Mesenchymal stem cell (in vitro differentiated cells and primary cell): ENCODE measurements at regions not wholly inside any gene's neighbourhood (a gene's known extent, or its start where the extent isn't known, plus 50 kb on each side); places are given as distances from the start of the nearest gene placed in this dataset.
A peak's percentile ranks its signal among the peaks of the same experiment; 100 is the strongest.
"Not testable (repeated sequence)": the region's sequence is repeated elsewhere in the genome, so short reads cannot be mapped to it uniquely, and the experiment has no call there.

Experiments
- DNase-seq: peaks from one replicate; pipeline ENCODE4 v3.0.0-alpha.2; 2013
- H2AFZ ChIP-seq: one replicate; pipeline ENCODE4 v1.6.1; 2013; ENCODE audit warnings: low read depth, mild to moderate bottlenecking, control low read depth, inconsistent platforms, low read length, moderate library complexity
- H2AK5ac ChIP-seq: 2 replicates; pipeline ENCODE4 v1.6.1; 2013; ENCODE audit warnings: low read length, moderate library complexity, mild to moderate bottlenecking, inconsistent platforms; ENCODE audit not compliant: severe bottlenecking
- H2BK120ac ChIP-seq: one replicate; pipeline ENCODE4 v1.6.1; 2013; ENCODE audit warnings: low read depth, mild to moderate bottlenecking, inconsistent platforms, low read length, moderate library complexity
- H2BK12ac ChIP-seq, 2 experiments: one replicate each; pipeline ENCODE4 v1.6.1; 2013; ENCODE audit warnings: inconsistent platforms in 2 of 2, low read length in 2 of 2, mild to moderate bottlenecking in 2 of 2, moderate library complexity in 2 of 2, control low read depth in 1 of 2
- H2BK15ac ChIP-seq: one replicate; pipeline ENCODE4 v1.6.1; 2013; ENCODE audit warnings: mild to moderate bottlenecking, low read depth, inconsistent platforms; ENCODE audit not compliant: poor library complexity, severe bottlenecking
- H2BK5ac ChIP-seq: 2 replicates; pipeline ENCODE4 v1.6.1; 2013; ENCODE audit warnings: low read depth, mild to moderate bottlenecking, low read length, control low read depth, inconsistent platforms; ENCODE audit not compliant: poor library complexity, severe bottlenecking
- H3K14ac ChIP-seq, 2 experiments: one replicate each; pipeline ENCODE4 v1.6.1; 2013; ENCODE audit warnings: inconsistent platforms in 2 of 2, low read length in 2 of 2, control low read depth in 1 of 2, mild to moderate bottlenecking in 1 of 2, moderate library complexity in 1 of 2
- H3K18ac ChIP-seq, 2 experiments: one replicate each; pipeline ENCODE4 v1.6.1; 2013; ENCODE audit warnings: inconsistent platforms in 2 of 2, low read length in 2 of 2, control low read depth in 1 of 2, low read depth in 1 of 2, mild to moderate bottlenecking in 1 of 2
- H3K23ac ChIP-seq, 2 experiments: one replicate each; pipeline ENCODE4 v1.6.1; 2013; ENCODE audit warnings: inconsistent platforms in 2 of 2, low read length in 2 of 2, mild to moderate bottlenecking in 2 of 2, moderate library complexity in 2 of 2, control low read depth in 1 of 2
- H3K27ac ChIP-seq: 2 replicates; pipeline ENCODE4 v1.5.1; 2013; ENCODE audit warnings: mild to moderate bottlenecking, moderate library complexity, low read length, control low read depth, inconsistent platforms; ENCODE audit not compliant: poor library complexity, severe bottlenecking
- H3K27me3 ChIP-seq, 2 experiments: 2 replicates each; pipeline versions ENCODE4 v1.6.1 to v1.7.0; 2013; ENCODE audit warnings: low read length in 2 of 2, mild to moderate bottlenecking in 2 of 2, moderate library complexity in 2 of 2, control low read depth in 1 of 2, inconsistent platforms in 1 of 2; ENCODE audit not compliant: control insufficient read depth in 1 of 2, insufficient read depth in 1 of 2
- H3K36me3 ChIP-seq, 2 experiments: 2 replicates each; pipeline versions ENCODE4 v1.6.1 to v1.7.0; 2013; ENCODE audit warnings: low read length in 2 of 2, control low read depth in 1 of 2, inconsistent platforms in 1 of 2, low read depth in 1 of 2, mild to moderate bottlenecking in 1 of 2; ENCODE audit not compliant: insufficient read depth in 2 of 2, control insufficient read depth in 1 of 2
- H3K4ac ChIP-seq, 2 experiments: one replicate each; pipeline ENCODE4 v1.6.1; 2013; ENCODE audit warnings: inconsistent platforms in 2 of 2, low read length in 2 of 2, mild to moderate bottlenecking in 2 of 2, moderate library complexity in 2 of 2, control low read depth in 1 of 2, low read depth in 1 of 2
- H3K4me1 ChIP-seq: 2 replicates; pipeline ENCODE4 v1.6.1; 2013; ENCODE audit warnings: low read depth, low read length, control low read depth; ENCODE audit not compliant: control insufficient read depth, insufficient read depth
- H3K4me2 ChIP-seq: 2 replicates; pipeline ENCODE4 v1.6.1; 2013; ENCODE audit warnings: low read length, mild to moderate bottlenecking, inconsistent platforms; ENCODE audit not compliant: poor library complexity, severe bottlenecking
- H3K4me3 ChIP-seq, 2 experiments: 2 replicates each; pipeline versions ENCODE4 v1.5.1 to v1.7.0; 2013; ENCODE audit warnings: low read length in 2 of 2, mild to moderate bottlenecking in 2 of 2, control low read depth in 1 of 2, low read depth in 1 of 2; ENCODE audit not compliant: insufficient read depth in 1 of 2
- H3K79me1 ChIP-seq: replicated peaks from 2 replicates; pipeline ENCODE4 v1.6.1; 2013; ENCODE audit warnings: mild to moderate bottlenecking, control low read depth, low read length, inconsistent platforms; ENCODE audit not compliant: poor library complexity, severe bottlenecking
- H3K9ac ChIP-seq: 2 replicates; pipeline ENCODE4 v1.7.0; 2013; ENCODE audit warnings: mild to moderate bottlenecking, low read length, moderate library complexity
- H3K9me3 ChIP-seq: 2 replicates; pipeline ENCODE4 v1.7.0; 2013; ENCODE audit warnings: mild to moderate bottlenecking, low read length; ENCODE audit not compliant: control insufficient read depth
- H4K8ac ChIP-seq: one replicate; pipeline ENCODE4 v1.6.1; 2013; ENCODE audit warnings: inconsistent platforms, mild to moderate bottlenecking, low read length, moderate library complexity
- H4K91ac ChIP-seq: one replicate; pipeline ENCODE4 v1.6.1; 2013; ENCODE audit warnings: mild to moderate bottlenecking, low read length, inconsistent platforms
- WGBS: methylation state at CpG from one replicate; pipeline ENCODE4 v1.1.7; 2013; ENCODE audit warnings: mixed read lengths; 5-methylcytosine and 5-hydroxymethylcytosine counted together

DNA sequence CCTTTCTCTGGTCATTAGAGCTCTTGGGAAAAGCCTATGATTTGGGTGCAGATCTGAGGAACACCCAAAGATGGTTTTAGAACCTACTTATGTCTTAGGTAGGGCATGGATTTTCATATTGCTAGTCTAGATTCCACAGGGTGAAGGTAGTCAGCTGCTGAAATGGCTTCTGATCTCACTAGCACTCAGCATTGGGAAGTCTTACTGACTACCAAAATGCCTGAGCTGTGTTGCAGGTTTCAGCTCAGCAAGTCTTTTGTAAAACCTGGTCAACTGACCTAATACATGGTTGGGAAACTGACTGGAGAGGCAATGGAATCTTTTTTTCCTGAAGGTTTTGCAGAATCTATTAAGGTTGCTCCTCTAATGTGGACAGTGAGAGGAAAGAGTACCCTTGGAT lies 136.4 kb downstream of the CCNG2 start:
- no peak for DNase-seq
- H3K4me3 ChIP-seq: no peak overlapping the region
- H2BK5ac ChIP-seq: no peak overlapping the region
- H3K4me2 ChIP-seq: peak overlapping the region; percentile 6
- no peak overlapping the region for H3K9ac ChIP-seq
- no peak overlapping the region for H3K18ac ChIP-seq
- no peak overlapping the region for H3K23ac ChIP-seq
- H2BK15ac ChIP-seq: no peak overlapping the region
- no peak overlapping the region for H2BK120ac ChIP-seq
- no peaks in the 10 kb centered on the region for H3K79me1 ChIP-seq
- no peak overlapping the region for H2BK12ac ChIP-seq
- no peak overlapping the region for H4K8ac ChIP-seq
- no peak overlapping the region for H4K91ac ChIP-seq
- H2AFZ ChIP-seq: no peak overlapping the region
- H3K14ac ChIP-seq: no peak overlapping the region
- H3K4ac ChIP-seq: no peak overlapping the region
- no peaks in the 10 kb centered on the region for H3K9me3 ChIP-seq
- no peak overlapping the region for H3K27ac ChIP-seq
- H3K27me3 ChIP-seq: peaks cover 0 to 8% of the 10 kb centered on the region in 2 experiments
- no peaks in the 10 kb centered on the region for H3K36me3 ChIP-seq
- H2AK5ac ChIP-seq: no peak overlapping the region
- no peaks in the 10 kb centered on the region for H3K4me1 ChIP-seq

DNA sequence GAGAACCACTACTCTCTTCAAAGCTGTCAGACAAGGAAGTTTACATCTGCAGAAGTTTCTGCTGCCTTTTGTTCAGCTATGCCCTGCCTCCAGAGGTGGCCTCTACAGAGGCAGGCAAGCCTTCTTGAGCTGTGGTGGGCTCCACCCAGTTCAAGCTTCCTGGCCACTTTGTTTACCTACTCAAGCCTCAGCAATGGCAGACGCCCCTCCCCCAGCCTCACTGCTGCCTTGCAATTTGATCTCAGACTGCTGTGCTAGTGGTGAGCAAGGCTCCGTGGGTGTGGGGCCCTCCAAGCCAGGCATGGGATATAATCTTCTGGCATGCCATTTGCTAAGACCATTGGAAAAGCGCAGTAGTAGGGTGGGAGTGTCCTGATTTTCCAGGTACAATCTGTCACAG lies 144.0 kb downstream of the CCNG2 start:
- not testable (repeated sequence) for H3K4ac ChIP-seq, H2AK5ac ChIP-seq
- WGBS: 38% methylated on average over 2 of the region's 3 CpGs

DNA sequence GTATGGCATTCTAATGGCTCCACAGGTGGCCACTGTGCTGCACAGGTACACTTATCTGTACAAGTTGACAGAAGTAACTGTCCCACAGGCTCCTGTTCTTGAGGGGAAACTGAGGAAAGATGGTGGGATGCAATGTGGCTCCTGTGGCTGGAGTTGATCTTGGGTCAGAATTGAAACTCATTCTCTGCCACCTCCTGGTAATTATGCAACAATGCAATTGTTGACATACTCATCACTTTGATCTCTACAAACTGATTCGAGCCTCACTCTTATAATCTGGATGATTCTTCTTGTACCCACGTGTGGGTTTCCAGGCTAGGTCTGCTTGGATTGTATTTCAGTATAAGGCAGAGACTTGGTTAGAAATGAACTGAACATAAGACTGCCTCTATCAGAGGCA lies 148.8 kb downstream of the CCNG2 start:
- Histone ChIP-seq H4K8ac (no peak overlapping the region), H3K4me3 (no peak overlapping the region), H3K14ac (no peak overlapping the region), H3K23ac (no peak overlapping the region), H3K79me1 (no peaks in the 10 kb centered on the region), H3K4me2 (no peak overlapping the region), H3K4me1 (peaks cover 4% of the 10 kb centered on the region), H2BK120ac (no peak overlapping the region), H3K4ac (no peak overlapping the region), H2AK5ac (no peak overlapping the region), H3K36me3 (no peaks in the 10 kb centered on the region), H3K27ac (no peak overlapping the region), H3K9me3 (no peaks in the 10 kb centered on the region), H3K9ac (no peak overlapping the region), H4K91ac (no peak overlapping the region), H3K18ac (no peak overlapping the region), H2BK5ac (no peak overlapping the region), H2AFZ (no peak overlapping the region), H2BK15ac (no peak overlapping the region), H2BK12ac (no peak overlapping the region), H3K27me3 (peaks cover 0 to 22% of the 10 kb centered on the region in 2 experiments)
- WGBS: 49% methylated on average over 2 of the region's 2 CpGs
- no peak for DNase-seq

More for the DNA sequence above, 144.0 kb downstream of the CCNG2 start:
- not testable (repeated sequence) for H2BK120ac ChIP-seq, H4K8ac ChIP-seq, H3K27ac ChIP-seq, H3K4me2 ChIP-seq, H3K4me1 ChIP-seq, H3K23ac ChIP-seq, H3K14ac ChIP-seq, H2AFZ ChIP-seq, DNase-seq, H2BK5ac ChIP-seq, H3K27me3 ChIP-seq, H3K79me1 ChIP-seq, H4K91ac ChIP-seq, H2BK12ac ChIP-seq, H3K4me3 ChIP-seq, H2BK15ac ChIP-seq, H3K9ac ChIP-seq, H3K9me3 ChIP-seq, H3K18ac ChIP-seq, H3K36me3 ChIP-seq

DNA sequence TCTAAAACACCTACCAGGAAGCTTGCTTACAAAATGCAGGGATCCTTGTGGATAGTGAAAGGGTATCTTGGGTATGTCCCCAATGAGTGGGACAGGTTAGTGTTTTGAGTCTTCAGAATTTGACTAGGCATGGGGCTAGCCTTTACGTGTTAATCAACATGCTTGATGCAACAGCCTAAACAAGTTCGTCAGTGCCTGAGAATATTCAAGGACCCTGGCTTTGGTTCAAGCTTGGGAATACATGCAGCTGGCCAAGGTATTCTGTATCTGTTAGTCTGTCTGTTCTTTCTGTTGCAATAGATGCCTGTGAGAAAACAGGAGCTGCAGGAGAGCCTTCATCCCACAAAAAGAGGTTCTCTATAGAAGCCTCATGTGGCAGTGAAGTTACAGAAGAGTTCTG lies 149.5 kb downstream of the CCNG2 start:
- WGBS: 86% methylated on average over 2 of the region's 2 CpGs

More for the DNA sequence above, 149.5 kb downstream of the CCNG2 start:
- H3K9me3 ChIP-seq: no peaks in the 10 kb centered on the region
- H4K91ac ChIP-seq: no peak overlapping the region
- no peaks in the 10 kb centered on the region for H3K79me1 ChIP-seq
- H3K23ac ChIP-seq: no peak overlapping the region
- no peak overlapping the region for H3K4me3 ChIP-seq
- no peak overlapping the region for H2AFZ ChIP-seq
- H2BK120ac ChIP-seq: no peak overlapping the region
- no peak overlapping the region for H3K14ac ChIP-seq
- H3K4ac ChIP-seq: no peak overlapping the region
- peaks cover 2 to 22% of the 10 kb centered on the region in 2 experiments for H3K27me3 ChIP-seq
- H3K4me2 ChIP-seq: no peak overlapping the region
- no peak overlapping the region for H3K18ac ChIP-seq
- H3K27ac ChIP-seq: no peak overlapping the region
- no peaks in the 10 kb centered on the region for H3K36me3 ChIP-seq
- no peak overlapping the region for H2BK12ac ChIP-seq
- DNase-seq: no peak
- no peak overlapping the region for H2AK5ac ChIP-seq
- H4K8ac ChIP-seq: no peak overlapping the region
- H2BK5ac ChIP-seq: no peak overlapping the region
- no peak overlapping the region for H2BK15ac ChIP-seq
- no peak overlapping the region for H3K9ac ChIP-seq
- no peaks in the 10 kb centered on the region for H3K4me1 ChIP-seq
